DOHH2 (cell line): ENCODE measurements at regions not wholly inside any gene's neighbourhood (a gene's known extent, or its start where the extent isn't known, plus 50 kb on each side); places are given as distances from the start of the nearest gene placed in this dataset.

ENCODE experiments used
- EZH2phosphoT487 ChIP-seq: fragments of 200-600 bp; sonication (generic); IDR thresholded peaks from 2 replicates; pipeline ENCODE4 v1.6.1; 2017; ENCODE audit warnings: borderline replicate concordance, mild to moderate bottlenecking, antibody characterized with exemption, low read length, moderate library complexity, mixed read lengths
- TF ChIP-seq, protein P1 (sequence below): fragments of 200-600 bp; sonication (generic); IDR thresholded peaks from one replicate; pipeline ENCODE4 v1.5.1; 2014; ENCODE audit warnings: antibody characterized with exemption, mild to moderate bottlenecking, low read depth, low read length; ENCODE audit not compliant: poor library complexity, severe bottlenecking

DNA sequence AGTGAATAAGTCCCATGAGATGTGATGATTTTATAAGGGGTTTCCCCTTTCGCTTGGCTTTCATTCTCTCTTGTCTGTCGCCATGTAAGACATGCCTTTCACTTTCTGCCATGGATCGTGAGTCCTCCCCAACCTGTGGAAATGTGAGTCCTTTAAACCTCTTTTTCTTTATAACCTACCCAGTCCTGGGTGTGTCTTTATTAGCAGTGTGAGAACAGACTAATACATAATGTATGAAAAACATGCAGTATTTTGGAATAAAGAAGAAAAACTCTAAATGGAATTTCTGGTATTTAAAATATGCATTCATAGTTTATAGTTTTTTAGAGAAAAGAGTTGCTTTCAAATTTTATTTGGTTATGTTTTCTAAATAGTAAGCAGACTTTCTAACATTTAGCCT is 360.7 kb downstream of the PCDH7 start:
- TF ChIP-seq, protein P1, sequence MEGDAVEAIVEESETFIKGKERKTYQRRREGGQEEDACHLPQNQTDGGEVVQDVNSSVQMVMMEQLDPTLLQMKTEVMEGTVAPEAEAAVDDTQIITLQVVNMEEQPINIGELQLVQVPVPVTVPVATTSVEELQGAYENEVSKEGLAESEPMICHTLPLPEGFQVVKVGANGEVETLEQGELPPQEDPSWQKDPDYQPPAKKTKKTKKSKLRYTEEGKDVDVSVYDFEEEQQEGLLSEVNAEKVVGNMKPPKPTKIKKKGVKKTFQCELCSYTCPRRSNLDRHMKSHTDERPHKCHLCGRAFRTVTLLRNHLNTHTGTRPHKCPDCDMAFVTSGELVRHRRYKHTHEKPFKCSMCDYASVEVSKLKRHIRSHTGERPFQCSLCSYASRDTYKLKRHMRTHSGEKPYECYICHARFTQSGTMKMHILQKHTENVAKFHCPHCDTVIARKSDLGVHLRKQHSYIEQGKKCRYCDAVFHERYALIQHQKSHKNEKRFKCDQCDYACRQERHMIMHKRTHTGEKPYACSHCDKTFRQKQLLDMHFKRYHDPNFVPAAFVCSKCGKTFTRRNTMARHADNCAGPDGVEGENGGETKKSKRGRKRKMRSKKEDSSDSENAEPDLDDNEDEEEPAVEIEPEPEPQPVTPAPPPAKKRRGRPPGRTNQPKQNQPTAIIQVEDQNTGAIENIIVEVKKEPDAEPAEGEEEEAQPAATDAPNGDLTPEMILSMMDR, result no peak
- no peak for TF ChIP-seq EZH2phosphoT487
